AG08395 (cell line): ENCODE measurements at regions not wholly inside any gene's neighbourhood (a gene's known extent, or its start where the extent isn't known, plus 50 kb on each side); places are given as distances from the start of the nearest gene placed in this dataset.
"Not testable (repeated sequence)": the region's sequence is repeated elsewhere in the genome, so short reads cannot be mapped to it uniquely, and the experiment has no call there.

Experiments
- DNase-seq: peaks from one replicate; pipeline ENCODE4 v3.0.0; 2012; ENCODE audit warnings: mixed read lengths, low spot score

GRCh38 chr3:104132566-104133403, 1233.9 kb upstream of the ALCAM start:
- DNase-seq, result no peak

- DNase-seq, result no peak
Observed at GRCh38 chr3:104133630-104134029, 1233.1 kb upstream of the ALCAM start.

- DNase-seq, result no peak
Observed at GRCh38 chr3:104137116-104137515, 1229.6 kb upstream of the ALCAM start.

- no peak for DNase-seq
Observed at GRCh38 chr3:104145164-104145563, 1221.5 kb upstream of the ALCAM start.

- DNase-seq, result no peak
Observed at GRCh38 chr3:104149154-104149553, 1217.6 kb upstream of the ALCAM start.

- DNase-seq, result no peak
Observed at GRCh38 chr3:104150724-104151123, 1216.0 kb upstream of the ALCAM start.

- DNase-seq, result no peak
Observed at GRCh38 chr3:104154896-104155295, 1211.8 kb upstream of the ALCAM start.

GRCh38 chr3:104165866-104166265, 1200.8 kb upstream of the ALCAM start:
- no peak for DNase-seq

GRCh38 chr3:104168386-104168785, 1198.3 kb upstream of the ALCAM start:
- no peak for DNase-seq

- no peak for DNase-seq
Observed at GRCh38 chr3:104175696-104176095, 1191.0 kb upstream of the ALCAM start.

- no peak for DNase-seq
Observed at GRCh38 chr3:104176706-104177105, 1190.0 kb upstream of the ALCAM start.

- DNase-seq, result no peak
Observed at GRCh38 chr3:104178680-104179079, 1188.0 kb upstream of the ALCAM start.

GRCh38 chr3:104180906-104181305, 1185.8 kb upstream of the ALCAM start:
- DNase-seq, result no peak

GRCh38 chr3:104190681-104191080, 1176.0 kb upstream of the ALCAM start:
- DNase-seq, result no peak

- DNase-seq, result no peak
Observed at GRCh38 chr3:104198131-104198530, 1168.6 kb upstream of the ALCAM start.

GRCh38 chr3:104206925-104207324, 1159.8 kb upstream of the ALCAM start:
- no peak for DNase-seq

- no peak for DNase-seq
Observed at GRCh38 chr3:104214277-104214676, 1152.4 kb upstream of the ALCAM start.

- DNase-seq, result no peak
Observed at GRCh38 chr3:104214937-104215336, 1151.8 kb upstream of the ALCAM start.

GRCh38 chr3:104219046-104219445, 1147.7 kb upstream of the ALCAM start:
- DNase-seq, result not testable (repeated sequence)

- DNase-seq, result no peak
Observed at GRCh38 chr3:104234442-104235194, 1132.1 kb upstream of the ALCAM start.

GRCh38 chr3:104244680-104245220, 1122.0 kb upstream of the ALCAM start:
- no peak for DNase-seq

GRCh38 chr3:104245261-104245660, 1121.4 kb upstream of the ALCAM start:
- DNase-seq, result no peak

GRCh38 chr3:104245981-104246380, 1120.7 kb upstream of the ALCAM start:
- no peak for DNase-seq
